Transverse colon (tissue), 4 donors: ENCODE measurements at regions not wholly inside any gene's neighbourhood (a gene's known extent, or its start where the extent isn't known, plus 50 kb on each side); places are given as distances from the start of the nearest gene placed in this dataset.

Source experiments
- DNase-seq: peaks from one replicate; pipeline ENCODE4 v3.0.0-alpha.2; 2019
- H3K27ac ChIP-seq, 4 donors: fragments of 200-600 bp; sonication (generic); 2 replicates each; pipeline ENCODE4 v1.5.1; 2016 to 2018; ENCODE audit warnings: inconsistent platforms in 4 of 4
- H3K27me3 ChIP-seq: fragments of 200-600 bp; sonication (generic); 2 replicates; pipeline ENCODE4 v1.5.1; 2017; ENCODE audit warnings: inconsistent platforms
- H3K36me3 ChIP-seq, 4 donors: fragments of 200-600 bp; sonication (generic); 2 replicates each; pipeline ENCODE4 v1.5.1; 2017 to 2019; ENCODE audit warnings: inconsistent platforms in 4 of 4
- H3K4me1 ChIP-seq, 4 donors: fragments of 200-600 bp; sonication (generic); 2 replicates each; pipeline ENCODE4 v1.5.1; 2017 to 2020; ENCODE audit warnings: inconsistent platforms in 4 of 4
- H3K4me3 ChIP-seq, 4 donors: fragments of 200-600 bp; sonication (generic); 1 replicate in 1 of 4; 2 replicates in 3 of 4; pipeline versions ENCODE4 v1.5.1 to v1.6.1; 2017 to 2019; ENCODE audit warnings: inconsistent platforms in 4 of 4
- H3K9me3 ChIP-seq, 2 donors: fragments of 200-600 bp; sonication (generic); 2 replicates each; pipeline ENCODE4 v1.5.1; 2017 to 2019; ENCODE audit warnings: inconsistent platforms in 2 of 2
- CTCF ChIP-seq, 5 experiments: fragments of 200-600 bp in 3 of 5; fragments of 450-650 bp in 2 of 5; sonication (generic) in 3 of 5; IDR thresholded peaks; 1 replicate in 2 of 5; 2 replicates in 3 of 5; pipeline ENCODE4 v1.5.1; 2016 to 2017; ENCODE audit warnings: antibody characterized with exemption in 5 of 5, inconsistent platforms in 3 of 5, mild to moderate bottlenecking in 2 of 5, moderate library complexity in 1 of 5
- EP300 ChIP-seq: sonication (generic); formaldehyde crosslinking; IDR thresholded peaks from one replicate; pipeline ENCODE4 v1.6.1; 2017; ENCODE audit warnings: antibody characterized with exemption, low read depth
- POLR2A ChIP-seq: fragments of 450-650 bp; IDR thresholded peaks from one replicate; pipeline ENCODE4 v1.6.1; 2016; ENCODE audit warnings: antibody characterized with exemption, mild to moderate bottlenecking, moderate library complexity
- POLR2AphosphoS5 ChIP-seq, 3 donors: sonication (generic); formaldehyde crosslinking; IDR thresholded peaks; one replicate each; pipeline ENCODE4 v1.6.1; 2016; ENCODE audit warnings: antibody characterized with exemption in 3 of 3
- WGBS, 2 donors: methylation state at CpG; one replicate each; pipeline ENCODE4 v1.1.5; 2018; ENCODE audit warnings: low coverage in 1 of 2; 5-methylcytosine and 5-hydroxymethylcytosine counted together
- in situ Hi-C, 4 donors: fragments of 200-750 bp; cut with MboI; loops; one replicate each; pipeline versions ENCODE4 v1.15.0 to v1.15.1; 2017; ENCODE audit warnings: low sequenced_read_pairs in 3 of 4, low pct_ligation_motif_present in 1 of 4, low pct_unique_long_range_greater_than_20kb in 1 of 4
- intact Hi-C: fragments of 100-400 bp; cut with DNase I; formaldehyde crosslinking; loops from one replicate; pipeline ENCODE4 v1.15.1; 2023; ENCODE audit warnings: low total_unique reads

GRCh38 chr2:215737477-215737876, 275.9 kb downstream of the MREG start:
- H3K9me3 ChIP-seq = peaks cover 0 to 4% of the 10 kb centered on the region in 2 donors
- no peak overlapping the region for H3K27ac ChIP-seq
- H3K27me3 ChIP-seq = no peaks in the 10 kb centered on the region
- no peak overlapping the region for H3K4me3 ChIP-seq
- H3K36me3 ChIP-seq = no peaks in the 10 kb centered on the region
- H3K4me1 ChIP-seq = peaks cover 0 to 6% (median 0%) of the 10 kb centered on the region in 4 donors
- intact Hi-C loops (no loop called here), in situ Hi-C loops (no loop called here)
- 51 to 76% methylated on average over 3 of the region's 3 CpGs for WGBS, 2 donors
- no peak for DNase-seq
- TF ChIP-seq POLR2AphosphoS5 (IDR thresholded peaks at IDR 0.05) (no peak), EP300 (no peak), CTCF (IDR thresholded peaks at IDR 0.05) (no peak), POLR2A (no peak)

GRCh38 chr2:215736653-215737290, 276.6 kb downstream of the MREG start:
- Histone ChIP-seq H3K9me3 (peaks cover 0 to 4% of the 10 kb centered on the region in 2 donors), H3K4me3 (no peak overlapping the region), H3K36me3 (no peaks in the 10 kb centered on the region), H3K4me1 (peaks cover 0 to 6% (median 0%) of the 10 kb centered on the region in 4 donors), H3K27ac (no peak overlapping the region), H3K27me3 (no peaks in the 10 kb centered on the region)
- intact Hi-C loops (no loop called here), in situ Hi-C loops (no loop called here)
- no peak for TF ChIP-seq POLR2A
- peak in 1 of 5 experiments; percentile 15 for TF ChIP-seq CTCF (IDR thresholded peaks at IDR 0.05)
- DNase-seq = no peak
- WGBS, 2 donors = 48 to 50% methylated on average over 4 of the region's 4 CpGs

- no peaks in the 10 kb centered on the region for H3K4me1 ChIP-seq
- DNase-seq = no peak
- intact Hi-C loops (no loop called here), in situ Hi-C loops (no loop called here)
- TF ChIP-seq POLR2AphosphoS5 (IDR thresholded peaks at IDR 0.05) = no peak
- no peak for TF ChIP-seq CTCF (IDR thresholded peaks at IDR 0.05)
- TF ChIP-seq EP300 = no peak
- TF ChIP-seq POLR2A = no peak
- H3K36me3 ChIP-seq = no peaks in the 10 kb centered on the region
- no peak overlapping the region for H3K4me3 ChIP-seq
- 91 to 94% methylated on average over 2 to 5 of the region's 5 CpGs for WGBS, 2 donors
- no peaks in the 10 kb centered on the region for H3K27me3 ChIP-seq
- no peak overlapping the region for H3K27ac ChIP-seq
- H3K9me3 ChIP-seq = peaks cover 0 to 4% of the 10 kb centered on the region in 2 donors
These were observed 282.2 kb downstream of the MREG start for GRCh38 chr2:215731108-215731658.

- Histone ChIP-seq H3K9me3 (peaks cover 0 to 4% of the 10 kb centered on the region in 2 donors), H3K36me3 (no peaks in the 10 kb centered on the region), H3K27ac (no peak overlapping the region), H3K4me1 (no peaks in the 10 kb centered on the region), H3K4me3 (no peak overlapping the region), H3K27me3 (no peaks in the 10 kb centered on the region)
- 87 to 96% methylated on average over 3 to 5 of the region's 5 CpGs for WGBS, 2 donors
- no peak for DNase-seq
- in situ Hi-C loops = no loop called here
- TF ChIP-seq POLR2A = no peak
- TF ChIP-seq POLR2AphosphoS5 (IDR thresholded peaks at IDR 0.05) = no peak
- no peak for TF ChIP-seq CTCF (IDR thresholded peaks at IDR 0.05)
- TF ChIP-seq EP300 = no peak
- intact Hi-C loops = loop anchor here (10.0 kb wide), 1 partner anchor 45 kb away; no protein-coding TSS in a partner anchor
These were observed 283.2 kb downstream of the MREG start for GRCh38 chr2:215729985-215730620.
